C4-2B (cell line): ENCODE measurements at regions not wholly inside any gene's neighbourhood (a gene's known extent, or its start where the extent isn't known, plus 50 kb on each side); places are given as distances from the start of the nearest gene placed in this dataset.
"Not testable (repeated sequence)": the region's sequence is repeated elsewhere in the genome, so short reads cannot be mapped to it uniquely, and the experiment has no call there.

Source experiments
- H3K27ac ChIP-seq: fragments of 450-650 bp; 2 replicates; pipeline ENCODE4 v1.5.1; 2017
- CTCF ChIP-seq: fragments of 450-650 bp; conservative IDR thresholded peaks from 2 replicates; pipeline ENCODE4 v1.5.1; 2017; ENCODE audit warnings: mild to moderate bottlenecking
- ZFX ChIP-seq: fragments of 450-650 bp; IDR thresholded peaks from 2 replicates; pipeline ENCODE4 v1.6.1; 2017

DNA sequence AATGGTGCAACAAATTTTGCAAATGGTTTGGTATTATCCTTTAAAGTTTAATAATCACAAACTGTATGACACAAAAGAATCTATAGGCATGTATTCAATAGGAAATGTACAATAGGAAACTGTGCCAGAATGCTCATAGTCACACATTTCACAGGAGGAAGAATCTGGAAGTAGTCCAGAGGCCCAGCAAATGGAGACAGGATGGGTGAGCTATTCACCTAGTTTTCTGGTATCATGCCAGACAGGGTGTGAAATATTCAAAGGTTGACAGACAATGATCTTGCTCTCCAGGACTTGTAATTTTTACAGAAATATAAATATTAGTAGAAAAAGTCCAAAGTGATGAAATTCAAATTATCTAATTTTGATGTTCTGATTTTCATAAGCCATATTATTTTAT lies 520.1 kb upstream of the IMPG1 start:
- TF ChIP-seq ZFX (no peak), CTCF (no peak)
- H3K27ac ChIP-seq = no peak overlapping the region

DNA sequence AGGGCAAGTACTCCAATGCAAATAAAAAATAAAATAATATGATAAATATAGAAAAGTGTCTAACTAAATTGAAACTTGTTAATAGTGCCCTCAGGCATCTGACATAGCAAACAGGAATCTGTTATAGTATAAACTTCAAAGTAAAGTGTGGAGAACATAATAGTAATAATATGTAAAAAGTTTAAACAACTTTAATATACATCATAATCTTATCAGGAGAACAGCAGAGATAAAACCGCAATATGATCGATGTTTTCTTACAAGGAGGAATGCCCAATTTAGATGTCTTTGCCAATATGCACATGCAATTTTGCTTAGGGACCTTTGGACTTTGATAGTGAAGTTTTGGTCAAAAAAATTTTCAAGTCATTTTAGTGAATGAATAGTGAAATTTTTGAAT lies 514.8 kb upstream of the IMPG1 start:
- TF ChIP-seq CTCF (no peak), ZFX (no peak)

DNA sequence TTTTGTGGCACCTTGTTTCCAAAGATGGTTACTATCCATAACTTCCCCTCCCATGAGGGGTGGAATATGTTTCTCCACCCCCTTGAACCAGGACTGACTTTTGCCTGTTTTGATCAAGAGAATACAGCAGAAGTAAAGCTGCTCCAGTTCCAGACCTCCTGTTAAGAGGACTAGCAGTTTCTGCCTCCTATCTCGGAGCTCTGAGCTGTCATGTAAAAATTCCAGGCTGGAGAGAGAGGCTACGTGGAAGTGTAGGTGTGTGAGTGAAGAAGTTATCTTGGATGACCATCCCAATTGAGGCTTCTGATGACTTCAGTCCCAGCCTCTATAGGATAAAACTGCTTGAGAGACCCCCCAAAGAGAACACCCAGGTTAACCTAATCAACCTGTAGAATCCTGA lies 511.7 kb upstream of the IMPG1 start:
- no peak overlapping the region for H3K27ac ChIP-seq
- TF ChIP-seq CTCF = no peak
- no peak for TF ChIP-seq ZFX

More for the DNA sequence above, 514.8 kb upstream of the IMPG1 start:
- no peak overlapping the region for H3K27ac ChIP-seq

DNA sequence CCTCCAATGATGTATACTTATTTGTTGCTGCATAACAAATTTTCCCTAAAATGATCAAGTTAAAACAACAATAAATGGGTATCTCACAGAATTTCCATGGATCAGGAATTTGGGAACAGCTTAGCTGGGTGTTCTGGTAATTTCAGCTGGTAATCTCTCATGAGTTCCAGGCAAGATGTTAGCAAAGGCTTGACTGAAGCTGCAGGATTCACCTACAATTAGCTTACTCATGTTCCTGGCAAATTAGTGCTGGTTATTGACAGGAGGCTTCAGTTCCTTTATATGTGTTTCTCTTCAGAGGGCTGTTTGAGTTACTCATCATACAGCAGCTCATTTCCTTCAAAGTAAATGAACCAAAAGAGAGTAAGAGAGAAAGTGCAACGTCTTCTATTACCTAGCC lies 506.3 kb upstream of the IMPG1 start:
- no peak overlapping the region for H3K27ac ChIP-seq
- TF ChIP-seq CTCF = no peak
- no peak for TF ChIP-seq ZFX

- TF ChIP-seq ZFX = no peak
- no peak overlapping the region for H3K27ac ChIP-seq
These were observed 502.3 kb upstream of the IMPG1 start for GRCh38 chr6:76574746-76575145.

- H3K27ac ChIP-seq = no peak overlapping the region
- no peak for TF ChIP-seq ZFX
- no peak for TF ChIP-seq CTCF
These were observed 493.5 kb upstream of the IMPG1 start for GRCh38 chr6:76565932-76566331.

- H3K27ac ChIP-seq = not testable (repeated sequence)
These were observed 489.9 kb upstream of the IMPG1 start for GRCh38 chr6:76562371-76562770.

- not testable (repeated sequence) for H3K27ac ChIP-seq
These were observed 488.6 kb upstream of the IMPG1 start for GRCh38 chr6:76560851-76561755.

GRCh38 chr6:76553256-76553655 lies 480.8 kb upstream of the IMPG1 start:
- TF ChIP-seq ZFX (no peak), CTCF (no peak)

More at GRCh38 chr6:76553256-76553655, 480.8 kb upstream of the IMPG1 start:
- H3K27ac ChIP-seq = no peak overlapping the region
